Spleen (tissue), 7 donors: ENCODE measurements at regions not wholly inside any gene's neighbourhood (a gene's known extent, or its start where the extent isn't known, plus 50 kb on each side); places are given as distances from the start of the nearest gene placed in this dataset.

Experiments
- CTCF ChIP-seq, 11 experiments: fragments of 200-600 bp in 7 of 11; fragments of 450-650 bp in 4 of 11; sonication (generic) in 4 of 11; IDR thresholded peaks in 8 of 11; conservative IDR thresholded peaks in 3 of 11; 1 replicate in 7 of 11; 2 replicates in 4 of 11; pipeline versions ENCODE4 v1.4.0 to v1.8.0; 2016 to 2021; ENCODE audit warnings: antibody characterized with exemption in 11 of 11, inconsistent platforms in 4 of 11, mild to moderate bottlenecking in 1 of 11
- POLR2A ChIP-seq, 3 donors: fragments of 450-650 bp; IDR thresholded peaks; one replicate each; pipeline ENCODE4 v1.5.1; 2017; ENCODE audit warnings: antibody characterized with exemption in 3 of 3, mild to moderate bottlenecking in 1 of 3
- donor health status: DM: no; HTN: no; CAD: no; lungs with moderate emphysema.
- donor health status: DM: no; HTN: no; CAD: no.
- donor health status: DM: no; HTN: no; CAD: no.

DNA sequence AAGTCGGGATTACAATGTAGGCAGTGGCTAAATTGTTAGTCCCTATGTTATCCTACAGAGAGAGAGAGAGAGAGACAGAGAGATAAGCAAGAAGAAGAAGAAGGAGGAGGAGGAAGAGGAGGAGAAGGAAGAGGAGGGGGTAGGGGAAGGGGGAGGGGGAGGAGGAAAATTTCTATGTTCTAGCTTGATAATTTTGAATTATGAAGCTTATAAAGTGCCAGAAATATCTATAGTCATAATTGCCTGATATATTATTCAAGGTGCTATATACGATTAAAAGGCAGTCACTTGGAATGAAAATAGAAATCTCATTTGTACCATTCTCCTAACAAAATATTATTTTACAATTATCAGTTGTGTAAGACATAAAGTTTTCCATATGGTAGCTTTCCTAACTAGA lies 122.4 kb upstream of the PRR32 start:
- TF ChIP-seq CTCF (IDR thresholded peaks at IDR 0.05 in 8 of 11, conservative IDR thresholded peaks at IDR 0.05 in 3 of 11) (no peak), POLR2A (IDR thresholded peaks at IDR 0.05) (no peak)
